SK-N-SH (cell line): ENCODE measurements at regions not wholly inside any gene's neighbourhood (a gene's known extent, or its start where the extent isn't known, plus 50 kb on each side); places are given as distances from the start of the nearest gene placed in this dataset.

ENCODE experiments used
- CTCF ChIA-PET: fragments of 300-600, 350-600 bp; formaldehyde crosslinking; extraction: SDS; loops from one replicate; lab custom pipeline; 2021; lab: Yijun Ruan, JAX
- POLR2A ChIA-PET: fragments of 350-600 bp; sonication (Branson Sonifier 250); formaldehyde crosslinking; extraction: SDS; loops from one replicate; lab custom pipeline; 2020; ENCODE audit warnings: antibody characterized with exemption, inconsistent platforms; lab: Yijun Ruan, JAX
- DNase-seq: peaks from one replicate; pipeline ENCODE4 v3.0.0; 2012
- H2AFZ ChIP-seq: fragments of 200-600 bp; sonication (generic); 2 replicates; pipeline ENCODE4 v1.8.1; 2016; ENCODE audit warnings: antibody characterized with exemption, mild to moderate bottlenecking, low read depth
- H3F3A ChIP-seq: fragments of 200-600 bp; sonication (generic); replicated peaks from 2 replicates; pipeline ENCODE3; 2016; ENCODE audit warnings: antibody characterized with exemption, mild to moderate bottlenecking; ENCODE audit not compliant: insufficient read depth
- H3K27ac ChIP-seq, 2 experiments: fragments of 200-500 bp in 1 of 2; fragments of 200-600 bp in 1 of 2; sonication (Bioruptor generic) in 1 of 2; sonication (generic), shearing (Covaris generic) in 1 of 2; 2 replicates each; pipeline versions ENCODE4 v1.5.1 to v1.6.1; 2014 to 2016; ENCODE audit warnings: low read depth in 2 of 2, inconsistent platforms in 1 of 2, low read length in 1 of 2, mild to moderate bottlenecking in 1 of 2, mixed read lengths in 1 of 2
- H3K27me3 ChIP-seq: fragments of 200-600 bp; sonication (generic), shearing (Covaris generic); 2 replicates; pipeline ENCODE4 v1.6.1; 2016; ENCODE audit warnings: mixed run types; ENCODE audit not compliant: insufficient read depth
- H3K36me3 ChIP-seq, 2 experiments: fragments of 200-500 bp in 1 of 2; fragments of 200-600 bp in 1 of 2; sonication (Bioruptor generic) in 1 of 2; sonication (generic) in 1 of 2; replicated peaks in 1 of 2; 2 replicates each; pipeline versions ENCODE3 to v1.5.1; 2014 to 2016; ENCODE audit warnings: low read length in 1 of 2, mild to moderate bottlenecking in 1 of 2; ENCODE audit not compliant: insufficient read depth in 2 of 2, control insufficient read depth in 1 of 2
- H3K4me1 ChIP-seq, 2 experiments: fragments of 200-500 bp in 1 of 2; fragments of 200-600 bp in 1 of 2; sonication (Bioruptor generic) in 1 of 2; sonication (generic), shearing (Covaris generic) in 1 of 2; 2 replicates each; pipeline versions ENCODE4 v1.5.1 to v1.6.1; 2014 to 2016; ENCODE audit warnings: low read depth in 1 of 2, low read length in 1 of 2, mixed run types in 1 of 2; ENCODE audit not compliant: insufficient read depth in 2 of 2, control insufficient read depth in 1 of 2
- H3K4me2 ChIP-seq: fragments of 200-600 bp; sonication (generic), shearing (Covaris generic); 2 replicates; pipeline ENCODE4 v1.6.1; 2017; ENCODE audit warnings: mixed run types
- H3K4me3 ChIP-seq, 2 experiments: fragments of 200-500 bp in 1 of 2; fragments of 200-600 bp in 1 of 2; sonication (Bioruptor generic) in 1 of 2; sonication (generic), shearing (Covaris generic) in 1 of 2; 2 replicates each; pipeline versions ENCODE4 v1.5.1 to v1.8.1; 2014 to 2016; ENCODE audit warnings: low read depth in 2 of 2, inconsistent platforms in 1 of 2, low read length in 1 of 2, mild to moderate bottlenecking in 1 of 2, mixed read lengths in 1 of 2, moderate library complexity in 1 of 2
- H3K79me2 ChIP-seq: fragments of 200-600 bp; sonication (generic); 2 replicates; pipeline ENCODE4 v1.8.1; 2017; ENCODE audit warnings: mild to moderate bottlenecking; ENCODE audit not compliant: insufficient read depth
- H3K9ac ChIP-seq: fragments of 200-600 bp; sonication (generic); 2 replicates; pipeline ENCODE4 v1.6.1; 2017; ENCODE audit warnings: mixed run types
- H3K9me2 ChIP-seq: fragments of 200-600 bp; sonication (generic); 2 replicates; pipeline ENCODE4 v1.6.1; 2017; ENCODE audit warnings: mixed run types
- H3K9me3 ChIP-seq: fragments of 200-600 bp; sonication (generic); 2 replicates; pipeline ENCODE4 v1.6.1; 2017; ENCODE audit warnings: mixed run types, mild to moderate bottlenecking, moderate library complexity
- H4K20me1 ChIP-seq: fragments of 200-600 bp; sonication (generic); 2 replicates; pipeline ENCODE4 v1.6.1; 2017; ENCODE audit warnings: mild to moderate bottlenecking, mixed run types; ENCODE audit not compliant: insufficient read depth
- CTCF ChIP-seq: fragments of 200-600 bp; sonication (generic); IDR thresholded peaks from 2 replicates; pipeline ENCODE4 v1.6.1; 2017; ENCODE audit warnings: antibody characterized with exemption, mild to moderate bottlenecking, moderate library complexity
- EZH2phosphoT487 ChIP-seq: fragments of 200-600 bp; sonication (generic); IDR thresholded peaks from 2 replicates; pipeline ENCODE4 v1.6.1; 2017; ENCODE audit warnings: low read depth, mixed run types, mild to moderate bottlenecking, antibody characterized with exemption, moderate library complexity, borderline replicate concordance
- FOSL2 ChIP-seq: IDR thresholded peaks from 2 replicates; pipeline ENCODE4 v1.4.0; 2012; ENCODE audit warnings: low read depth, mild to moderate bottlenecking, moderate library complexity, borderline replicate concordance
- GABPA ChIP-seq: IDR thresholded peaks from 2 replicates; pipeline ENCODE4 v1.4.0; 2012; ENCODE audit warnings: low read depth, mild to moderate bottlenecking
- JUND ChIP-seq: IDR thresholded peaks from 2 replicates; pipeline ENCODE4 v1.4.0; 2012
- MEF2A ChIP-seq: IDR thresholded peaks from 2 replicates; pipeline ENCODE4 v1.4.0; 2012; ENCODE audit warnings: low read depth, borderline replicate concordance
- POLR2AphosphoS5 ChIP-seq: IDR thresholded peaks from 2 replicates; pipeline ENCODE4 v1.6.1; 2012; ENCODE audit warnings: low read depth, low read length
- RAD21 ChIP-seq: IDR thresholded peaks from 2 replicates; pipeline ENCODE4 v1.6.1; 2012; ENCODE audit warnings: mild to moderate bottlenecking, low read length
- RFX5 ChIP-seq: IDR thresholded peaks from 2 replicates; pipeline ENCODE4 v1.6.1; 2012; ENCODE audit warnings: mild to moderate bottlenecking, improper control_type of control experiment, low read length
- SIN3A ChIP-seq: IDR thresholded peaks from 2 replicates; pipeline ENCODE4 v1.6.1; 2012; ENCODE audit warnings: low read depth, mild to moderate bottlenecking, low read length, moderate library complexity, borderline replicate concordance
- SMC3 ChIP-seq: IDR thresholded peaks from 2 replicates; pipeline ENCODE4 v1.6.1; 2012; ENCODE audit warnings: low read depth, low read length, improper control_type of control experiment
- USF1 ChIP-seq: IDR thresholded peaks from 2 replicates; pipeline ENCODE4 v1.4.0; 2012; ENCODE audit warnings: low read depth, borderline replicate concordance
- ZBTB33 ChIP-seq: IDR thresholded peaks from 2 replicates; pipeline ENCODE4 v1.4.0; 2012; ENCODE audit warnings: low read depth, borderline replicate concordance
- WGBS: methylation state at CpG from one replicate; pipeline ENCODE4 v1.1.6; 2017; ENCODE audit warnings: low lambda C conversion rate; 5-methylcytosine and 5-hydroxymethylcytosine counted together
- TF ChIP-seq, protein P1 (sequence below): IDR thresholded peaks from 2 replicates; pipeline ENCODE4 v1.4.0; 2012; ENCODE audit warnings: low read depth

DNA sequence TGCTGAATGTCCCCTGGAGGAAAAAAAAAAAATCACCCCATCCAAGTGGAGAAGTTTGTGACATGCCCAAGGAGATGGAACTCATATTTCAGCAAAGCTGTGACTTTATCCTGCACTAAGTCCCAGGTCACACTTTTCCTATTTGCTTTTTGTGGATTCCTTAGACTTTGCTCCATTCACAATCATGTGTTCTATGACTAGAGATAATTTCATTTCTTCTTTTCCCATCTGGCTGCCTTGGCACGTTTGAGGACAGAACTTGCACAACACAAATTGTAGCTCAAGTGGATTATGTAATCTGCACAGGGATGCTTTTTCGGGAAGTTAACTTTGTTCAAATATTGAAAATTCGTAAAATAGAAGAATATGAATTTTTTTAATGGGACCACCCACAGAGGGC lies 100.7 kb upstream of the PTPN1 start (continued):
- TF ChIP-seq USF1, result no peak

DNA sequence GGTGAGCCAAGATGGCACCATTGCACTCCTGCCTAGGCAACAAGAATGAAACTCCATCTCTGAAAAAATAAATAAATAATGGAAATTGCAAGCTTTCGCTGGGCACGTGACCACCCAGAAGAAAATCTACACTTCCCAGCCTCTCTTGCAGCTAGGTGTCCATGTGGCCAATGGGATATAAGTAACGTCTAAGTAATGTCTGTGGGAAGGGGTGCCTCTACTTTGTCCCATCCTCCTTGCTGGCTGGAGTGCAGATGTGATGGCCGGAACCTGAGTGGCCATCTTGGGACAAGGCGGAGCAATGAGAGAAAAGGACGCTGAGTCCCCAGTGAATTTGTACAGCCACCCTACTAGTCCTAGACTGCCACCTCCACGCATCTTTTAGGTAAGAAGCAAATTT lies 99.8 kb upstream of the PTPN1 start:
- Histone ChIP-seq H3K9me3 (0 out of 2 replicates have a peak, but pooled peaks cover 4% of the 10 kb centered on the region), H3K9ac (no peak overlapping the region), H3K4me1 (peaks cover 0 to 3% of the 10 kb centered on the region in 2 experiments; a peak in 1 of 4 replicates), H3K9me2 (no peaks in the 10 kb centered on the region), H3F3A (no peaks in the 10 kb centered on the region), H3K4me3 (no peak overlapping the region), H2AFZ (no peak overlapping the region), H3K4me2 (no peak overlapping the region), H3K79me2 (no peaks in the 10 kb centered on the region), H4K20me1 (no peaks in the 10 kb centered on the region), H3K27ac (no peak overlapping the region), H3K27me3 (no peaks in the 10 kb centered on the region), H3K36me3 (no peaks in the 10 kb centered on the region)
- ChIA-PET CTCF (no interaction called here), POLR2A (no interaction called here)
- DNase-seq, result no peak
- TF ChIP-seq ZBTB33 (no peak), RFX5 (no peak), JUND (no peak), MEF2A (no peak)
- 84% methylated on average over 7 of the region's 7 CpGs for WGBS

GRCh38 chr20:50412069-50412468 lies 98.1 kb upstream of the PTPN1 start:
- Histone ChIP-seq H3K4me1 (peaks cover 0 to 8% of the 10 kb centered on the region in 2 experiments; a peak in 1 of 4 replicates), H3K79me2 (no peaks in the 10 kb centered on the region), H3K4me2 (no peak overlapping the region), H3K9ac (no peak overlapping the region), H3K4me3 (no peak overlapping the region), H3K27me3 (no peaks in the 10 kb centered on the region), H3K9me2 (no peaks in the 10 kb centered on the region), H4K20me1 (no peaks in the 10 kb centered on the region), H3K9me3 (0 out of 2 replicates have a peak, but pooled peaks cover 4% of the 10 kb centered on the region), H3K27ac (no peak overlapping the region), H3F3A (no peaks in the 10 kb centered on the region), H2AFZ (no peak overlapping the region), H3K36me3 (no peaks in the 10 kb centered on the region)
- TF ChIP-seq, protein P1, sequence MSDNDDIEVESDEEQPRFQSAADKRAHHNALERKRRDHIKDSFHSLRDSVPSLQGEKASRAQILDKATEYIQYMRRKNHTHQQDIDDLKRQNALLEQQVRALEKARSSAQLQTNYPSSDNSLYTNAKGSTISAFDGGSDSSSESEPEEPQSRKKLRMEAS, result no peak
- TF ChIP-seq SIN3A, result no peak
- TF ChIP-seq CTCF, result no peak
- no peak for TF ChIP-seq RAD21
- TF ChIP-seq ZBTB33, result no peak
- no peak for TF ChIP-seq SMC3
- no peak for TF ChIP-seq GABPA
- no peak for TF ChIP-seq FOSL2
- no peak for TF ChIP-seq EZH2phosphoT487
- TF ChIP-seq POLR2AphosphoS5, result no peak
- no peak for DNase-seq
- WGBS, result 69% methylated on average over 6 of the region's 6 CpGs
- CTCF ChIA-PET, result interaction anchor here (0.6 kb wide), 1 partner anchor 337 kb away, joined by 3 read pairs; no protein-coding TSS in a partner anchor
- POLR2A ChIA-PET, result no interaction called here
